Smooth muscle cell (in vitro differentiated cells): ENCODE measurements at regions not wholly inside any gene's neighbourhood (a gene's known extent, or its start where the extent isn't known, plus 50 kb on each side); places are given as distances from the start of the nearest gene placed in this dataset.

Experiments used
- DNase-seq: peaks from one replicate; lab custom pipeline; 2025; ENCODE audit not compliant: unreplicated experiment; lab: John Stamatoyannopoulos, UW
- H2AFZ ChIP-seq: fragments of 200-600 bp; sonication (generic); 2 replicates; pipeline ENCODE4 v1.6.0; 2016; ENCODE audit warnings: antibody characterized with exemption, low read depth, mild to moderate bottlenecking
- H3F3A ChIP-seq: fragments of 200-600 bp; sonication (generic); 2 replicates; pipeline ENCODE4 v1.6.0; 2017; ENCODE audit warnings: antibody characterized with exemption, low read depth
- H3K27ac ChIP-seq: fragments of 200-600 bp; sonication (generic); 2 replicates; pipeline ENCODE4 v1.5.1; 2016; ENCODE audit warnings: low read depth, mild to moderate bottlenecking
- H3K27me3 ChIP-seq: fragments of 200-600 bp; sonication (generic); 2 replicates; pipeline ENCODE4 v1.6.1; 2016; ENCODE audit warnings: low read depth, mild to moderate bottlenecking
- H3K36me3 ChIP-seq: fragments of 200-600 bp; sonication (generic); 2 replicates; pipeline ENCODE4 v1.5.1; 2016; ENCODE audit warnings: low read depth
- H3K4me1 ChIP-seq: fragments of 200-600 bp; sonication (generic); 2 replicates; pipeline ENCODE4 v1.5.1; 2016; ENCODE audit warnings: low read depth
- H3K4me2 ChIP-seq: fragments of 200-600 bp; sonication (generic); 2 replicates; pipeline ENCODE4 v1.6.0; 2016; ENCODE audit warnings: mild to moderate bottlenecking
- H3K4me3 ChIP-seq: fragments of 200-600 bp; sonication (generic); 2 replicates; pipeline ENCODE4 v1.5.1; 2016; ENCODE audit warnings: mild to moderate bottlenecking
- H3K79me2 ChIP-seq: fragments of 200-600 bp; sonication (generic); 2 replicates; pipeline ENCODE4 v1.6.0; 2016; ENCODE audit warnings: low read depth, mild to moderate bottlenecking
- H3K9ac ChIP-seq: fragments of 200-600 bp; sonication (generic); 2 replicates; pipeline ENCODE4 v1.6.0; 2016; ENCODE audit warnings: low read depth
- H3K9me3 ChIP-seq: fragments of 200-600 bp; sonication (generic); replicated peaks from 2 replicates; pipeline ENCODE4 v1.5.1; 2016; ENCODE audit warnings: low read depth
- H4K20me1 ChIP-seq: fragments of 200-600 bp; sonication (generic); 2 replicates; pipeline ENCODE4 v1.6.0; 2016; ENCODE audit warnings: low read depth
- WGBS: methylation state at CpG from one replicate; pipeline ENCODE4 v1.1.7; 2016; ENCODE audit warnings: low lambda C conversion rate; 5-methylcytosine and 5-hydroxymethylcytosine counted together
- TF ChIP-seq, protein P1 (sequence below): fragments of 200-600 bp; sonication (generic); IDR thresholded peaks from 2 replicates; pipeline ENCODE4 v1.5.1; 2017; ENCODE audit warnings: borderline replicate concordance, mild to moderate bottlenecking, antibody characterized with exemption; ENCODE audit not compliant: insufficient read depth, poor library complexity, severe bottlenecking

DNA sequence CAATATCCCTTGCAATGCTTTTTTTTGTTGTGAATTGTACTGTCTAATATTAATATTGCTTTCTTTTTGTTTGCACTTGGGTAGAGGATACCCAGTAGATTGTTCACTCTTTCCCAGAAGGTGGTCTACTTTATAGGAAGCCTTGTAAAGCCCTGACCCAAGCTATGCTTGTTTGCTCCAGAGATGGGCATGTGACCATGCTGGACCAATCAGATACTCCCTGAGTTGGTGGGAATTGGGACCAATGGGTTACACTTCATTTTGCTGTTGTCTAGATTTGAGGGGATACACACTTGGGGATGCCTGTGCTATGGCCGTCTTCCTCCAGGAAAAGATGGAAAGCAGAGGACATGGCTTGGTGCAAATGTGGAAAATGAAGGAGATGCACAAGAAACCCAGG lies 314.3 kb downstream of the DYSF start:
- 100% methylated on average over 1 of the region's 1 CpG for WGBS

GRCh38 chr2:71759060-71759459 lies 305.7 kb downstream of the DYSF start:
- H3K27me3 ChIP-seq, result no peaks in the 10 kb centered on the region
- TF ChIP-seq, protein P1, sequence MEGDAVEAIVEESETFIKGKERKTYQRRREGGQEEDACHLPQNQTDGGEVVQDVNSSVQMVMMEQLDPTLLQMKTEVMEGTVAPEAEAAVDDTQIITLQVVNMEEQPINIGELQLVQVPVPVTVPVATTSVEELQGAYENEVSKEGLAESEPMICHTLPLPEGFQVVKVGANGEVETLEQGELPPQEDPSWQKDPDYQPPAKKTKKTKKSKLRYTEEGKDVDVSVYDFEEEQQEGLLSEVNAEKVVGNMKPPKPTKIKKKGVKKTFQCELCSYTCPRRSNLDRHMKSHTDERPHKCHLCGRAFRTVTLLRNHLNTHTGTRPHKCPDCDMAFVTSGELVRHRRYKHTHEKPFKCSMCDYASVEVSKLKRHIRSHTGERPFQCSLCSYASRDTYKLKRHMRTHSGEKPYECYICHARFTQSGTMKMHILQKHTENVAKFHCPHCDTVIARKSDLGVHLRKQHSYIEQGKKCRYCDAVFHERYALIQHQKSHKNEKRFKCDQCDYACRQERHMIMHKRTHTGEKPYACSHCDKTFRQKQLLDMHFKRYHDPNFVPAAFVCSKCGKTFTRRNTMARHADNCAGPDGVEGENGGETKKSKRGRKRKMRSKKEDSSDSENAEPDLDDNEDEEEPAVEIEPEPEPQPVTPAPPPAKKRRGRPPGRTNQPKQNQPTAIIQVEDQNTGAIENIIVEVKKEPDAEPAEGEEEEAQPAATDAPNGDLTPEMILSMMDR, result no peak
- H3K4me3 ChIP-seq, result no peak overlapping the region
- no peak for DNase-seq
- no peaks in the 10 kb centered on the region for H3K36me3 ChIP-seq
- no peaks in the 10 kb centered on the region for H3K9me3 ChIP-seq
- WGBS, result 90% methylated on average over 6 of the region's 6 CpGs
- H3F3A ChIP-seq, result no peaks in the 10 kb centered on the region
- no peaks in the 10 kb centered on the region for H3K4me1 ChIP-seq
- H3K79me2 ChIP-seq, result no peaks in the 10 kb centered on the region
- no peak overlapping the region for H3K9ac ChIP-seq
- no peak overlapping the region for H3K4me2 ChIP-seq
- H2AFZ ChIP-seq, result no peak overlapping the region
- H4K20me1 ChIP-seq, result no peaks in the 10 kb centered on the region
- no peak overlapping the region for H3K27ac ChIP-seq

More for the DNA sequence above, 314.3 kb downstream of the DYSF start:
- Histone ChIP-seq H3K27ac (no peak overlapping the region), H2AFZ (no peak overlapping the region), H3K9me3 (no peaks in the 10 kb centered on the region), H4K20me1 (no peaks in the 10 kb centered on the region), H3K27me3 (no peaks in the 10 kb centered on the region), H3F3A (no peaks in the 10 kb centered on the region), H3K4me2 (no peak overlapping the region), H3K4me3 (no peak overlapping the region), H3K79me2 (no peaks in the 10 kb centered on the region), H3K4me1 (no peaks in the 10 kb centered on the region), H3K9ac (no peak overlapping the region), H3K36me3 (no peaks in the 10 kb centered on the region)
- no peak for DNase-seq
- TF ChIP-seq, protein P1, result no peak

GRCh38 chr2:71757351-71757750 lies 304.0 kb downstream of the DYSF start:
- H3K4me3 ChIP-seq, result no peak overlapping the region
- no peak overlapping the region for H3K9ac ChIP-seq
- no peaks in the 10 kb centered on the region for H3K36me3 ChIP-seq
- TF ChIP-seq, protein P1, result no peak
- no peak for DNase-seq
- H3K9me3 ChIP-seq, result no peaks in the 10 kb centered on the region
- 89% methylated on average over 9 of the region's 9 CpGs for WGBS
- H3K79me2 ChIP-seq, result no peaks in the 10 kb centered on the region
- H3K4me2 ChIP-seq, result no peak overlapping the region
- H4K20me1 ChIP-seq, result no peaks in the 10 kb centered on the region
- H3K4me1 ChIP-seq, result no peaks in the 10 kb centered on the region
- H3F3A ChIP-seq, result no peaks in the 10 kb centered on the region
- H3K27ac ChIP-seq, result no peak overlapping the region
- H3K27me3 ChIP-seq, result no peaks in the 10 kb centered on the region
- H2AFZ ChIP-seq, result no peak overlapping the region

DNA sequence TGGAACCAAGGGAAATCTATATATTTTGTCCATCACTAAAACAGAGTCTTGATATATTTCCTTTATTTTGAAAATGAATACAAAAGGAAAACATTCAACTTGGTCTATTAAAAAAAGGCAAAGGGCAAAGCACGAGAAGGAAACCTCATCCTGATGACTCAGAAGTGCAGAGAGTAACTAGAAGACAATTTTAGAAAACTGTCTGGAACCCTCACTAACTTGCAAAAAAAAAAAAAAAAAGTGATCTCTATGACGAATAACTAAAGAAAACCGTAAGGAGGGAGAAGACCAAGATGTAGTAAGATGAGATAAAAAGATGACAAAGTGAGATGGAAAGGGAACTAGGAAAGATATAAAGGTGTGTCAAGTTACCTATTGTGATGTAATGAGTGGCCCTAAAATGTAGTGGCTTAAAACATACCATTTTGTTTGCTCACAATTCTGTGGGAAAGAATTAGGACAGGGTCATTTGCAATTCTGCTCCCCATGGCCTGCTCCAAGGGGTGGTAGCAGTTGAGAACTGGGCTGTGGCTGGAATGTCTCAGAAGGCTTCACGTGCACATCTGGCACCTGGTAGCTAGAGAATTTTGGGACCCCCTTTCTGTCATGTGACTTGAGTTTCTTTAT lies 303.0 kb downstream of the DYSF start:
- Histone ChIP-seq H3K27ac (peak overlapping the region; percentile 43), H3K4me2 (peak overlapping the region; percentile 28), H3K9me3 (no peaks in the 10 kb centered on the region), H2AFZ (no peak overlapping the region), H3F3A (peaks cover 6% of the 10 kb centered on the region), H3K36me3 (no peaks in the 10 kb centered on the region), H3K27me3 (no peaks in the 10 kb centered on the region), H3K4me1 (no peaks in the 10 kb centered on the region), H3K4me3 (no peak overlapping the region), H3K79me2 (no peaks in the 10 kb centered on the region), H4K20me1 (no peaks in the 10 kb centered on the region), H3K9ac (no peak overlapping the region)
- DNase-seq, result no peak
- 22% methylated on average over 4 of the region's 4 CpGs for WGBS
- TF ChIP-seq, protein P1, result no peak
